GM18870 (cell line): ENCODE measurements at regions not wholly inside any gene's neighbourhood (a gene's known extent, or its start where the extent isn't known, plus 50 kb on each side); places are given as distances from the start of the nearest gene placed in this dataset.

Experiments
- ATAC-seq: cut with Tn5 transposase; IDR thresholded peaks from one replicate; pipeline ENCODE4 v1.9.1; 2021; ENCODE audit warnings: moderate library complexity; ENCODE audit not compliant: unreplicated experiment

- ATAC-seq: no peak
Measured at GRCh38 chr2:157052685-157053224, 204.8 kb upstream of the GALNT5 start.

- ATAC-seq: no peak
Measured at GRCh38 chr2:157053876-157054275, 203.6 kb upstream of the GALNT5 start.

GRCh38 chr2:157055660-157056199 lies 201.8 kb upstream of the GALNT5 start:
- ATAC-seq: no peak

GRCh38 chr2:157056200-157056676 lies 201.3 kb upstream of the GALNT5 start:
- peak; percentile 30 for ATAC-seq

- ATAC-seq: no peak
Measured at GRCh38 chr2:157058161-157058560, 199.3 kb upstream of the GALNT5 start.

GRCh38 chr2:157059036-157059435 lies 198.5 kb upstream of the GALNT5 start:
- ATAC-seq: peak; percentile 21

- ATAC-seq: peak; percentile 96
Measured at GRCh38 chr2:157061799-157062198, 195.7 kb upstream of the GALNT5 start.

GRCh38 chr2:157067562-157067961 lies 189.9 kb upstream of the GALNT5 start:
- ATAC-seq: no peak

- no peak for ATAC-seq
Measured at GRCh38 chr2:157068237-157068636, 189.3 kb upstream of the GALNT5 start.

- no peak for ATAC-seq
Measured at GRCh38 chr2:157075924-157076323, 181.6 kb upstream of the GALNT5 start.

- ATAC-seq: peak; percentile 82
Measured at GRCh38 chr2:157076526-157077161, 180.9 kb upstream of the GALNT5 start.

- ATAC-seq: no peak
Measured at GRCh38 chr2:157077753-157078350, 179.7 kb upstream of the GALNT5 start.

GRCh38 chr2:157082950-157083349 lies 174.6 kb upstream of the GALNT5 start:
- no peak for ATAC-seq

- ATAC-seq: no peak
Measured at GRCh38 chr2:157085522-157085921, 172.0 kb upstream of the GALNT5 start.

GRCh38 chr2:157087373-157088002 lies 170.0 kb upstream of the GALNT5 start:
- no peak for ATAC-seq

- no peak for ATAC-seq
Measured at GRCh38 chr2:157093666-157094065, 163.8 kb upstream of the GALNT5 start.

- ATAC-seq: no peak
Measured at GRCh38 chr2:157105372-157105771, 152.1 kb upstream of the GALNT5 start.

GRCh38 chr2:157106950-157107349 lies 150.6 kb upstream of the GALNT5 start:
- ATAC-seq: no peak

GRCh38 chr2:157107460-157107859 lies 150.0 kb upstream of the GALNT5 start:
- ATAC-seq: no peak

- no peak for ATAC-seq
Measured at GRCh38 chr2:157107877-157108276, 149.6 kb upstream of the GALNT5 start.

- no peak for ATAC-seq
Measured at GRCh38 chr2:157122776-157123175, 134.7 kb upstream of the GALNT5 start.

- no peak for ATAC-seq
Measured at GRCh38 chr2:157124731-157125130, 132.8 kb upstream of the GALNT5 start.
